PC-9 (cell line): ENCODE measurements at regions not wholly inside any gene's neighbourhood (a gene's known extent, or its start where the extent isn't known, plus 50 kb on each side); places are given as distances from the start of the nearest gene placed in this dataset.

Experiments
- EZH2 ChIP-seq: fragments of 200-600 bp; sonication (generic); IDR thresholded peaks from 2 replicates; pipeline ENCODE4 v1.8.0; 2017; ENCODE audit warnings: antibody characterized with exemption, low read depth
- TF ChIP-seq, protein P1 (sequence below): fragments of 200-600 bp; sonication (generic); conservative IDR thresholded peaks from 2 replicates; pipeline ENCODE4 v1.6.1; 2017; ENCODE audit warnings: mixed run types, antibody characterized with exemption, mild to moderate bottlenecking, moderate library complexity

DNA sequence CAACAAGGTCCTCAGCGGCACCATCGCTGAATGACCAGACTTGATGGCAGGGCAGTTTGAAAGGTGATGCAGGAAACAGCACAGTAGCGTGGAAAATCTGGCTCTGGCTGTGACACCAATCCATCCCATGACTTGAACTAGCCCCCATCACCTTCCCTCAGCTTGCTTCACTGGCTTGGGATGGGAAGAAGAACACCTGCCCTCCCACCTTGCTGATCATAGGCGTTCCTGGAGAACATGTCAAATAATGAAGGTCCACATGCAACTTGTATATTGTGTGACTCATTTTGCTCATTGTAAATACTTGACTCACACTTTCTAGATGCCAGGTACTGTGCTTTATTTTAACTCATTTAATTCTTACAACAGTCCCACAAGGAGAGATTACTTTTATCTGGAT is 292.4 kb upstream of the SPRED2 start:
- TF ChIP-seq, protein P1, sequence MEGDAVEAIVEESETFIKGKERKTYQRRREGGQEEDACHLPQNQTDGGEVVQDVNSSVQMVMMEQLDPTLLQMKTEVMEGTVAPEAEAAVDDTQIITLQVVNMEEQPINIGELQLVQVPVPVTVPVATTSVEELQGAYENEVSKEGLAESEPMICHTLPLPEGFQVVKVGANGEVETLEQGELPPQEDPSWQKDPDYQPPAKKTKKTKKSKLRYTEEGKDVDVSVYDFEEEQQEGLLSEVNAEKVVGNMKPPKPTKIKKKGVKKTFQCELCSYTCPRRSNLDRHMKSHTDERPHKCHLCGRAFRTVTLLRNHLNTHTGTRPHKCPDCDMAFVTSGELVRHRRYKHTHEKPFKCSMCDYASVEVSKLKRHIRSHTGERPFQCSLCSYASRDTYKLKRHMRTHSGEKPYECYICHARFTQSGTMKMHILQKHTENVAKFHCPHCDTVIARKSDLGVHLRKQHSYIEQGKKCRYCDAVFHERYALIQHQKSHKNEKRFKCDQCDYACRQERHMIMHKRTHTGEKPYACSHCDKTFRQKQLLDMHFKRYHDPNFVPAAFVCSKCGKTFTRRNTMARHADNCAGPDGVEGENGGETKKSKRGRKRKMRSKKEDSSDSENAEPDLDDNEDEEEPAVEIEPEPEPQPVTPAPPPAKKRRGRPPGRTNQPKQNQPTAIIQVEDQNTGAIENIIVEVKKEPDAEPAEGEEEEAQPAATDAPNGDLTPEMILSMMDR: no peak
- TF ChIP-seq EZH2: no peak
